TTC549 (cell line): ENCODE measurements at regions not wholly inside any gene's neighbourhood (a gene's known extent, or its start where the extent isn't known, plus 50 kb on each side); places are given as distances from the start of the nearest gene placed in this dataset.

Source experiments
- FAIRE-seq: peaks from 2 replicates; lab custom pipeline; 2012; peaks lifted over from hg19 to GRCh38; lab: Jason Lieb, UNC

- no peak for FAIRE-seq
Observed at GRCh38 chr6:56005426-56005825, 130.0 kb upstream of the BMP5 start.

- no peak for FAIRE-seq
Observed at GRCh38 chr6:56004426-56004825, 129.0 kb upstream of the BMP5 start.

GRCh38 chr6:56003616-56004015 is 128.2 kb upstream of the BMP5 start:
- no peak for FAIRE-seq

- no peak for FAIRE-seq
Observed at GRCh38 chr6:56002336-56002735, 126.9 kb upstream of the BMP5 start.

- no peak for FAIRE-seq
Observed at GRCh38 chr6:55998576-55998975, 123.2 kb upstream of the BMP5 start.

- FAIRE-seq, result no peak
Observed at GRCh38 chr6:55997223-55997874, 122.0 kb upstream of the BMP5 start.

GRCh38 chr6:55994531-55994930 is 119.1 kb upstream of the BMP5 start:
- no peak for FAIRE-seq

GRCh38 chr6:55993418-55993817 is 118.0 kb upstream of the BMP5 start:
- no peak for FAIRE-seq

- FAIRE-seq, result no peak
Observed at GRCh38 chr6:55992546-55992945, 117.2 kb upstream of the BMP5 start.

- FAIRE-seq, result no peak
Observed at GRCh38 chr6:55985309-55985708, 109.9 kb upstream of the BMP5 start.

GRCh38 chr6:55983861-55984260 is 108.5 kb upstream of the BMP5 start:
- FAIRE-seq, result no peak

- FAIRE-seq, result no peak
Observed at GRCh38 chr6:55981660-55982059, 106.3 kb upstream of the BMP5 start.

GRCh38 chr6:55980627-55981211 is 105.3 kb upstream of the BMP5 start:
- peak; percentile 85 for FAIRE-seq

- FAIRE-seq, result no peak
Observed at GRCh38 chr6:55979526-55979925, 104.1 kb upstream of the BMP5 start.

- no peak for FAIRE-seq
Observed at GRCh38 chr6:55977959-55978665, 102.7 kb upstream of the BMP5 start.

- no peak for FAIRE-seq
Observed at GRCh38 chr6:55974688-55975087, 99.3 kb upstream of the BMP5 start.

GRCh38 chr6:55972091-55972490 is 96.7 kb upstream of the BMP5 start:
- FAIRE-seq, result no peak

- FAIRE-seq, result no peak
Observed at GRCh38 chr6:55969526-55969925, 94.1 kb upstream of the BMP5 start.

GRCh38 chr6:55968926-55969325 is 93.5 kb upstream of the BMP5 start:
- no peak for FAIRE-seq

GRCh38 chr6:55964136-55964535 is 88.7 kb upstream of the BMP5 start:
- FAIRE-seq, result no peak

- no peak for FAIRE-seq
Observed at GRCh38 chr6:55963301-55963700, 87.9 kb upstream of the BMP5 start.

- no peak for FAIRE-seq
Observed at GRCh38 chr6:55960344-55960743, 85.0 kb upstream of the BMP5 start.

- FAIRE-seq, result no peak
Observed at GRCh38 chr6:55958790-55959189, 83.4 kb upstream of the BMP5 start.

GRCh38 chr6:55957961-55958422 is 82.6 kb upstream of the BMP5 start:
- FAIRE-seq, result no peak
